IMR-90 (cell line): ENCODE measurements at regions not wholly inside any gene's neighbourhood (a gene's known extent, or its start where the extent isn't known, plus 50 kb on each side); places are given as distances from the start of the nearest gene placed in this dataset.

ENCODE experiments used
- CTCF ChIP-seq: conservative IDR thresholded peaks from 2 replicates; pipeline ENCODE4 v1.5.1; 2012; ENCODE audit warnings: mild to moderate bottlenecking, low read depth, low read length, improper control_type of control experiment
- MXI1 ChIP-seq: IDR thresholded peaks from 2 replicates; pipeline ENCODE4 v1.6.1; 2012; ENCODE audit warnings: low read depth, mild to moderate bottlenecking, low read length, moderate library complexity, borderline replicate concordance
- POLR2A ChIP-seq: IDR thresholded peaks from 2 replicates; pipeline ENCODE4 v1.6.1; 2012; ENCODE audit warnings: mild to moderate bottlenecking, low read depth, low read length
- RAD21 ChIP-seq: IDR thresholded peaks from 2 replicates; pipeline ENCODE4 v1.6.1; 2012; ENCODE audit warnings: low read length, improper control_type of control experiment
- RCOR1 ChIP-seq: IDR thresholded peaks from 2 replicates; pipeline ENCODE4 v1.6.1; 2012; ENCODE audit warnings: mild to moderate bottlenecking, low read length, improper control_type of control experiment; ENCODE audit not compliant: insufficient replicate concordance
- RFX5 ChIP-seq: IDR thresholded peaks from 2 replicates; pipeline ENCODE4 v1.8.0; 2012; ENCODE audit warnings: low read depth, mild to moderate bottlenecking, low read length, moderate library complexity
- SMC3 ChIP-seq: fragments of 150-350 bp; IDR thresholded peaks from 2 replicates; pipeline ENCODE4 v1.6.1; 2016; ENCODE audit warnings: low read depth, mild to moderate bottlenecking, antibody characterized with exemption, low read length, moderate library complexity
- TF ChIP-seq, protein P1 (sequence below): fragments of 150-350 bp; IDR thresholded peaks from 2 replicates; pipeline ENCODE4 v1.6.1; 2017; ENCODE audit warnings: mild to moderate bottlenecking, antibody characterized with exemption, low read length, low read depth

DNA sequence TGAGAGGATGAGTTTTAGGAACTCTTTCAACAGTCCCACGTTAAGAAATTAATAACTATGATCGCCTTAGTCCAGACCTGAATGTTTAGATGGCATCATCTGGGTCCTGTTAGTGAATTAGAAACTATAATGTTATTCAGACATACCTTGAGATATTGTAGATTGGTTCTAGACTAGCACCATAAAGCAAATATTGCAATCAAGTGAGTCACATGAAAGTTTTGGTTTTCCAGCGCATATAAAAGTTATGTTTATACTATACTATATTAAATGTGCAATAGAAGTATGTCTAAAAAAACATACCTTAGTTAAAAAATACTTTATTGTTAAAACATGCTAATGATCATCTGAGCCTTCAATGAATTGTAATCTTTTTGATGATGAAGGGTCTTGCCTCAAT lies 106.6 kb upstream of the ATP2B1 start:
- TF ChIP-seq CTCF, result no peak
- no peak for TF ChIP-seq POLR2A
- no peak for TF ChIP-seq RFX5
- no peak for TF ChIP-seq SMC3
- TF ChIP-seq RCOR1, result no peak
- TF ChIP-seq, protein P1, sequence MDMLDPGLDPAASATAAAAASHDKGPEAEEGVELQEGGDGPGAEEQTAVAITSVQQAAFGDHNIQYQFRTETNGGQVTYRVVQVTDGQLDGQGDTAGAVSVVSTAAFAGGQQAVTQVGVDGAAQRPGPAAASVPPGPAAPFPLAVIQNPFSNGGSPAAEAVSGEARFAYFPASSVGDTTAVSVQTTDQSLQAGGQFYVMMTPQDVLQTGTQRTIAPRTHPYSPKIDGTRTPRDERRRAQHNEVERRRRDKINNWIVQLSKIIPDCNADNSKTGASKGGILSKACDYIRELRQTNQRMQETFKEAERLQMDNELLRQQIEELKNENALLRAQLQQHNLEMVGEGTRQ, result no peak
- TF ChIP-seq RAD21, result no peak
- no peak for TF ChIP-seq MXI1
